HG02642 (cell line): ENCODE measurements at regions not wholly inside any gene's neighbourhood (a gene's known extent, or its start where the extent isn't known, plus 50 kb on each side); places are given as distances from the start of the nearest gene placed in this dataset.
"Not testable (repeated sequence)": the region's sequence is repeated elsewhere in the genome, so short reads cannot be mapped to it uniquely, and the experiment has no call there.

Source experiments
- ATAC-seq: cut with Tn5 transposase; IDR thresholded peaks from one replicate; pipeline ENCODE4 v1.9.1; 2021; ENCODE audit warnings: mild to moderate bottlenecking; ENCODE audit not compliant: unreplicated experiment, poor library complexity

DNA sequence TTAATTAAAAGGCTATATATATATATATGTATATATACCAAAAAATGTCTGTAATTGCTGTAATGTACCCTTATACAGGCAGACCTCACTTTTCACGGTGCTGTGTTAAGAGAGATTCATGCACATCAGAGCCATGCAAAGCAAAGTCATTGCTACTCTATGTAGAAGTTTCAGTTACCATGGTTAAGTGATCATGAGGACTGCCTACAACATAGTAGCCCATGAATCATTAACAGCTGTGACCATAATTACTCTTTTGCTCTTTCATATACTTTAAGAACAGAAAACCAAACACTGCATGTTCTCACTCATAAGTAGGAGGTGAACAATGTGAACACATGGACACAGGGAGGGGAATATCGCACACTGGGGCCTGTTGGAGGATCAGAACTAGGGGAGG lies 225.3 kb upstream of the EPHA3 start:
- ATAC-seq: peak; percentile 91

DNA sequence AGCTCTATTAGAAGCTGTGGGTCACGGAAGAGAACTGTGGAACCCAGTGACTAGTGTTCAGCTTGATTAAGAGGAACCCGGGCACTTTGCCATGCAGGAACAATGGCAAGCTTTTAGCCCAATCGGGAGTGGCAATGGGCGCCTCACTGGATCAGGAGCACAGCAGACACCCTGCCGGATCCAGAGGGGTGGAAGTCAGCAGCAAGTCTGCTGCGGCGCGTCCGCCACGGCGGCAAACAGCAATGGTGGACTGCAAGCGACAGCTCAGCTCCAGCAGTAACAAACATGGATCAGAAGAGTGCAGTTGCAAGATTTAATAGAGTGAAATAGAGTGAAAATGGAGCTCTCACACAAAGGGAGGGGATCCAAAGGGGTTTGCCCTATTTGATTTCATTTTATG lies 220.8 kb upstream of the EPHA3 start:
- not testable (repeated sequence) for ATAC-seq

- ATAC-seq: no peak
Measured at GRCh38 chr3:88896026-88896425, 211.4 kb upstream of the EPHA3 start.

DNA sequence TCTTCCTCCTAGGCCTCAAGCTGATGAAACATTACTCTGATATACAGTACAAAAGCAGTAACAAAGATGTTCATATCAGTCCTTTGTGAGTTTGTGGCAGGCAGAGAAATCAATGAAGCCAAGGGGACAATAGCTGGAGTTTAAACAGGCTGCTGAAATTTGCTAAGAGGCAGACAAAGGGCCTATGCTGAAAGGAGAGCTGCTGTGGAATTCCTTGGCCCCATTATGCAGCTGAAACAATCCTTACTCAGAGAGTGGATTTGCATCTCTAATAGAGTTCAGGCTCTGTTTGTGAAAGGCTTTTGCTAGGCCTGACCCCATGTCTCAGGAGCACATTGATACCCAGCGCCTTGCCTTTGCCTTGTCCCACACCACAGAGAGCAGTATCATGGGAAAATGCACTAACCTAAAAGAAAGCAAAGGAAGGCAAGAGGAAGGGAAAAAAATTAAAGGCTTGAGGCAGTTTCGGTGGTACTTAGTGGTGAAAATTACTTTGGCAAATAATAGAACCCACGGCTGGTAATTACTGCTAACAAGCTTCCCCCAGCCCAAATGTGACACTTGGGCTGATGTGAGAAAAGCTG lies 195.0 kb upstream of the EPHA3 start:
- no peak for ATAC-seq

DNA sequence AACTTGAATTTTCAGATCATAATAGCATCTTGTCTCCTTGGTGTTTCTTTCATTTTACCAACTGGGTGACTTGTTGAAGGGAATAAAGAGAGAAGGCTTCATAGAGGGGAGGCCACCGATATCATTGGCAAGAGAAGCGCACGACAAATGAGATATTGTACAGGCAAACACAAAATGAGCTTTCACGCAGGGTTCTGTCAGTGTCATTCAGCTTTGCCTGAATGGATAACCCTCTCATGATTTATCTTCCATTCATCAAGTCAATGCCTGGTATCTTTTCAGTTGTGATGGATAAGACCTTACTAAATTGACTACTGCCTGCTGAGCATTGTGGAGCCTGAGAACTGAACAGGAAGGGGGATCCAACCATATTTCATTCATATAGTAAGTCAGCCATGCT lies 188.6 kb upstream of the EPHA3 start:
- no peak for ATAC-seq

- no peak for ATAC-seq
Measured at GRCh38 chr3:88921986-88922385, 185.4 kb upstream of the EPHA3 start.

DNA sequence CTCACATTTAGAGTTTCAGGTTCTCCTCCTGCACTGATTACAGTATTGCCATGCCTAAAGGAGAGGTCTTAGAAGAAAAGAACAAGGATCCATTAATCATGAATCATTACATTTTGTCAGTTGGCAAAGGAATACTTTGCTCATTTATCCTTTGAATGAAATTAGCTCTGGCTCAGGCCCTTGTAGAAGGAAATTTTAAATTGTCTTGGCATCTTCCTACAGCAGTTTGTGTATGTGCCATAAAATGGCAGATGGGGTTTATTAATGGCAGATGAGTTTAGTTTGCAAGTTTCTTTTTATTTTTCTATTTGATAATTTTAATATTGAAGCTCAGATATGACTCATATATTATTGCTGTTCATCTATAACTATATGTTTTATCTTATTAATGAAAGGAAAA lies 181.2 kb upstream of the EPHA3 start:
- ATAC-seq: no peak

DNA sequence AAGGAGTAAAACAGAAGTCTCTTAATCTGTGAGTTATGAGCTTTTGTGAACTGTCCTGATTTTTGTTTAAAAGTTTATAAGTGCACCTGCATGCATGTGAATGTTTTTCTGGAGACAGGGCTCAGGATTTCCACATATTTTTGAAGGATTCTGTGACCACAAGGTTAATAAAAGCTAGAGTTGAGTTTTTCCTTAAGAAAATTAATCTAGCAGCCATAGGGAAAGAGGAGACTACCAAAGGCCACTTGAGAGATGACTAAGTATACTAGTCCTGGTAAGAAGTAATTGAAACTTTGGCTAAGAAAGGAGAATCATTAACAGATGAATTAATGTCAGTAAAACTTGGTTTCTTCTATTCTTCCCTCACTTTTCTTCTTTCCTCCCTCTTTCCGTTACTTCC lies 176.8 kb upstream of the EPHA3 start:
- ATAC-seq: no peak

DNA sequence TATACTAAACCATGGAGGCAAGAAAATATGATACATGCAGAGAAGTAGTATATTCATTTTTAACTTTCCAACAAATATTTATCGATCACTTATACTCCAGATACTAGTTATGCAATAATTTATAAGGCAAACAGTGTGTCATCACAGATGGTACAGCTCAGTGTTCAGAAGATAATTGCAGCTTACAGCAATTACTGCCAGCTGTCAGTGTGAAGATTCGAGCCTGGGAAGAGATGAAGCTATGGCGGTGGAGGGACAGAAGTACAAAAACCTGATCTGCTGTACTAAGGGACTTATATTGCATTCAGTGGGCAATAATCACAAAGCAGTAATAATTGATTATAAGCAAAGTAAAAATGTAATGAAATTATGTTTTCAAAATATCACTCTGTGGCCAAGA lies 170.6 kb upstream of the EPHA3 start:
- ATAC-seq: no peak

GRCh38 chr3:88940296-88940695 lies 167.1 kb upstream of the EPHA3 start:
- no peak for ATAC-seq

GRCh38 chr3:88947013-88947412 lies 160.4 kb upstream of the EPHA3 start:
- ATAC-seq: no peak

DNA sequence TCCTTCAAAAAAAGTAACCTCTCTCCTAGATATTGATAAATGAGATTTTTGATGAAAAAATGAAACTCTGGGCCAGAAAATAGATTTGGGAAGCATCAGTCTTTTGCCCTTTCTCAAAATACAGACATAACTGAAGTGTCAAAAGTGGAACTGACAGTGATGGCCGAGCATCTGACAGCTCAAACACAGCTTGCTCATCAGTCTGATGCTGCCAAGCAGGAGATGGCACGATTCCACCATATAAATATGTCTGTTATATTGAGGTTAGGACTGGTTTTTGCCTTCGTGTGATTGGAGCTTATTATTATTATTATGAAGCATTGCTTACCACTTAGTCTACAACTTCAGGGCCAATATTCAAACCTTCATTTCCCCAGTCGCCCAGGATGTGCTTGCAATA lies 152.6 kb upstream of the EPHA3 start:
- ATAC-seq: no peak

DNA sequence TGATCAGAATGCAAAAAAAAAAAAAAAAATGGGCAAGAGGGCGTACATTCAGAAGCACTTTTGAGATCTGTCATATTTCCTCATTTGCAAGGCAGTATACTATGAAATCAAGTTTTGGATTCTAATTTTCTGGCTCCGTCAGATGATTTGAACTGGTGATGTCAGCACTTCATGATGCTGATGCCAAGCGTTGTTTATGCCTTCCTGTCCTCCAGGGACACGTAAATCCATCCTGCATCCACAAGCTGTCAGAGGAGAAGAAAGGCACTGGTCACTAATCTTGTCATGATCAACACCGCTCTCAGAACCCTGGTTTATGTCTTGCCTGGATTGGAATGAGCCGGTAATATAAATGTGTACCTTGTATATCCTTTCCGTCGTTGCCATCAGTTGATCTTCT lies 152.1 kb upstream of the EPHA3 start:
- no peak for ATAC-seq

GRCh38 chr3:88957711-88958439 lies 149.5 kb upstream of the EPHA3 start:
- no peak for ATAC-seq

- ATAC-seq: no peak
Measured at GRCh38 chr3:88960019-88960418, 147.4 kb upstream of the EPHA3 start.

DNA sequence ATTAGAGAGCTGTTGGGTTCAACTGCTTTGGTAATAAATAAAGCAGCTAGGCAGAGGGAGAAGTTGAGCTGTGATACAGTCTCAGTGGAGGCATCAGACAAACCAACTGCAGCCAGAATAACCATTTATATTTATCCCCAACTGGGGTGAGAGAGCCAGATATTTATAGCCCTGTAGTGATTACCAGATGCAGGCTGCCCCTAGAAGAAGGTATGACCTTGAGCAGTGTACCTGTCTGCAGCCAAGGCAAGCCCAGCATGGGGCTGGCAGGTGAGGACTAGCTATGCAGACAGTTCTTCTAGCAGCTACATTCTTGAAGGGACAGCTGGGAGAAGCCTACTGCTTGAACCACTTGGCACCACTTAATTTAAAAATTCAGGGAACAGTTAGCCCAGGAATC lies 144.4 kb upstream of the EPHA3 start:
- no peak for ATAC-seq

DNA sequence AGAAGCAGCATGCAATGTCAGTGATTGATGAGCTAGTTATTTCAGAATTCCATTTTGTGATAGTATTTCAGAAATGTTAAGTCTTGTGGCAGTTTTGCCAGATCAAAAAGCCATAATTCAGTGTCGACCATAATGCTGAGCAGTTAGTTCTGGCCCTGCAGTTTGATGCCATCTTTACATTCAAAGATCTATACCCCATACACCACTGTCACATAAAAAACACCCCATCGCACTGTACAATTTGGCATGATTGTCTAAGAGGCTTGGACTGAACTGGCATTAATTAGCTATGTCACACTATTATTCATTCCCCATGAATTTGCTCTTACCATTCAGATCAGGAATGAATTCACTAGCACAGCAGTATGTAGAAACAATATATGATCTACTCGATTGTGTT lies 127.7 kb upstream of the EPHA3 start:
- no peak for ATAC-seq

GRCh38 chr3:88983458-88983857 lies 124.0 kb upstream of the EPHA3 start:
- ATAC-seq: no peak

DNA sequence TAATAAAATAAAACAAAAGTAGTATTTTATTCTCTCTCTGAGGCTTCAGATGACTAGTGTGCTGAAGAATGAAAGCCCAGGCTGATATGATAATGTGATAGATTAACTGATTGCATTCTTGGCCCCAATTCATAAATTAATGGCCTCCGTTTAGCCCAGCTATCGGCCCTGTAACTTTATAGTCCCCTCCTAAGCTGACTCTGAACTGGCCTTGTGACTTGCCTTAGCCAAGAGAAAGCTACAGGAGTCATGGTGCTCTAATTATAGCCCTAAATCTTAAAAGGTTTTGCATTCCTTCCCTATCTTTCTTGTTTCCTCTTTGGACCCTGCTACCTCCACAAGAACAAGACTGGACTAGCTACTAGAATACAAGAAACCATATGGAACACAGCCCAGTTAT lies 123.2 kb upstream of the EPHA3 start:
- ATAC-seq: no peak

GRCh38 chr3:88984832-88985231 lies 122.6 kb upstream of the EPHA3 start:
- no peak for ATAC-seq

DNA sequence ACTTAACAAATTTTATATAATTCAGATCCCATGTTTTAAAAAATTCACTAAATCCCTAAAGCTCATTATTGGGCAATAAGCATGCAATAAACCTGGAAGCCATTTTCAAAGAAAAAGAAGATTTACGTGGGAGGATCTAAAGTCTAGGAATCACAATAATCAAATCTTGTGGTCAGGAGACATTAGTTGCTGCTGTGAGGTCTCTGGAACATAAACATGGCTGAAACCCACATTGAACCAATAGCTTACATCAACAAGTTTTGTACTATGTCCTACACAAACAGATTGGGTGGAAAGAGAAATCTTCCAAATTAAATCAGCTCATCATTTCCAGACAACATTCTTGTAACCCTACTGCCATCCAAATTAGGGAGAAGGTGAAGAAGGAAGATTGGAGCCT lies 121.9 kb upstream of the EPHA3 start:
- ATAC-seq: no peak

DNA sequence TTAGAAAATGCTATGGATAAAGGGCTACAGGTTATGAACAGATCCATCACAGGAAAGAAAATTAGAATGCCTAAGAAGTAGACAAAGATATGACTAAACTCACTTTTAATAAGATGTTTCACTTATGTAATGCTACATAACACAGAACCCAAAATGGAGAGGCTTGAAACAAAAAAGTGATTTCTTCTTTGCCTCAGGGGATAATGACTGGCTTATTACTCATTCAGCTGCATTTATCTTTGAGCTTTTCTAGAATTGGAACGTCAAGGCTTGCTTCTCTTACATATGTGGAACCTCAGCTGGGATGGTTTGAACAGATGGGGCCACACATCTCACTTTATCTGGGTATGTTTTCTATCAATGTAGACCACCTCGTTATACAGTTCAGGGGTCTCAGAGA lies 120.6 kb upstream of the EPHA3 start:
- ATAC-seq: no peak
